ENCODE measurements at regions not wholly inside any gene's neighbourhood (a gene's known extent, or its start where the extent isn't known, plus 50 kb on each side); places are given as distances from the start of the nearest gene placed in this dataset.

DNA sequence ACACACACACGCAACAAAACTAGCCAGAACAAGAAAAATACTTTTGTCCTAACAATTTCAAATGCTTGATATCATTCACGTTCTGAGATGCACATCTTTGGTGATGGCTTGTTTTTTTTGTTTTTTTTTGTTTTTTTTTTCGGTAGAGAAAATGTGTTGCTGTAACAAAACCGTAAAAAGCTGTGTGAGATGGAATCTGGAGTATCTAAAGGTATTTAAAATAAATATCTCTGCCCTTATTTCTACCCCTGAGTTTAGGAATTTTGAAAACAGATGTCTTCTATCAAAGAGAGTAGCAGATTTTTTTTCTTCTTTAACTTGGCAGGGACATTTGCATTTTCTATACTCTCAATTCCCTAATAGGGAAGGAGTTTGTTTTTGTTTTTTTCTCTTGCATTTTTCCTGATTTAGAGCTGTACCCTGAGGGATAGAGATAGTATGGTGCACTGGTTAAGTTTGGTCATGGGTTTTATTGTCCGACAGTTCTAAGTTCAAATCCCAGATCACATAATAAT is 446.6 kb downstream of the KLF5 start:
- Mint-ChIP-seq H3K9me3 (peaks cover 0 to 7% (median 3%) of the 10 kb centered on the region in 7 donors), H3K4me1 (no peaks in the 10 kb centered on the region), H3K4me3 (no peak overlapping the region), H3K36me3 (no peaks in the 10 kb centered on the region), H3K27ac (no peak overlapping the region), H3K27me3 (ENCODE audit: low read depth in 3 of 3) (peaks cover 0 to 2% (median 0%) of the 10 kb centered on the region in 3 donors)
- Histone ChIP-seq H3K36me3 (replicated peaks in 1 of 2; ENCODE audit: control insufficient read depth in 1 of 2, insufficient read depth in 2 of 2, low read length in 2 of 2) (no peaks in the 10 kb centered on the region), H3K9me3 (replicated peaks in 1 of 2; ENCODE audit: control insufficient read depth in 1 of 2, insufficient read depth in 1 of 2, low read length in 2 of 2) (peaks cover 0 to 5% of the 10 kb centered on the region in 2 donors), H4K20me1 (ENCODE audit: insufficient read depth, low read length) (no peaks in the 10 kb centered on the region), H3K27ac (ENCODE audit: low read depth in 1 of 2, low read length in 2 of 2) (no peak overlapping the region), H3K27me3 (ENCODE audit: control insufficient read depth in 2 of 2, insufficient read depth in 2 of 2, low read length in 2 of 2) (no peaks in the 10 kb centered on the region), H2AFZ (ENCODE audit: insufficient read depth, low read depth, low read length, poor library complexity, severe bottlenecking) (no peak overlapping the region), H3K4me2 (replicated peaks; ENCODE audit: extremely low read depth, low read length, poor library complexity, severe bottlenecking) (no peak overlapping the region), H3K79me2 (ENCODE audit: insufficient read depth, low read length) (no peaks in the 10 kb centered on the region), H3K9ac (ENCODE audit: insufficient read depth, low read length, poor library complexity, severe bottlenecking) (no peak overlapping the region), H3K4me1 (ENCODE audit: control insufficient read depth in 1 of 2, insufficient read depth in 2 of 2, low read length in 2 of 2) (no peaks in the 10 kb centered on the region), H3K4me3 (replicated peaks in 1 of 3; ENCODE audit: low read depth in 2 of 3, low read length in 3 of 3) (no peak overlapping the region)
- no peak for DNase-seq
- TF ChIP-seq, protein P1, sequence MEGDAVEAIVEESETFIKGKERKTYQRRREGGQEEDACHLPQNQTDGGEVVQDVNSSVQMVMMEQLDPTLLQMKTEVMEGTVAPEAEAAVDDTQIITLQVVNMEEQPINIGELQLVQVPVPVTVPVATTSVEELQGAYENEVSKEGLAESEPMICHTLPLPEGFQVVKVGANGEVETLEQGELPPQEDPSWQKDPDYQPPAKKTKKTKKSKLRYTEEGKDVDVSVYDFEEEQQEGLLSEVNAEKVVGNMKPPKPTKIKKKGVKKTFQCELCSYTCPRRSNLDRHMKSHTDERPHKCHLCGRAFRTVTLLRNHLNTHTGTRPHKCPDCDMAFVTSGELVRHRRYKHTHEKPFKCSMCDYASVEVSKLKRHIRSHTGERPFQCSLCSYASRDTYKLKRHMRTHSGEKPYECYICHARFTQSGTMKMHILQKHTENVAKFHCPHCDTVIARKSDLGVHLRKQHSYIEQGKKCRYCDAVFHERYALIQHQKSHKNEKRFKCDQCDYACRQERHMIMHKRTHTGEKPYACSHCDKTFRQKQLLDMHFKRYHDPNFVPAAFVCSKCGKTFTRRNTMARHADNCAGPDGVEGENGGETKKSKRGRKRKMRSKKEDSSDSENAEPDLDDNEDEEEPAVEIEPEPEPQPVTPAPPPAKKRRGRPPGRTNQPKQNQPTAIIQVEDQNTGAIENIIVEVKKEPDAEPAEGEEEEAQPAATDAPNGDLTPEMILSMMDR (IDR thresholded peaks at IDR 0.05): no peak
- WGBS (ENCODE audit: insufficient coverage): no CpG with 5 or more reads among the region's 5 CpGs
- intact Hi-C loops (cut with micrococcal nuclease): no loop called here

DNA sequence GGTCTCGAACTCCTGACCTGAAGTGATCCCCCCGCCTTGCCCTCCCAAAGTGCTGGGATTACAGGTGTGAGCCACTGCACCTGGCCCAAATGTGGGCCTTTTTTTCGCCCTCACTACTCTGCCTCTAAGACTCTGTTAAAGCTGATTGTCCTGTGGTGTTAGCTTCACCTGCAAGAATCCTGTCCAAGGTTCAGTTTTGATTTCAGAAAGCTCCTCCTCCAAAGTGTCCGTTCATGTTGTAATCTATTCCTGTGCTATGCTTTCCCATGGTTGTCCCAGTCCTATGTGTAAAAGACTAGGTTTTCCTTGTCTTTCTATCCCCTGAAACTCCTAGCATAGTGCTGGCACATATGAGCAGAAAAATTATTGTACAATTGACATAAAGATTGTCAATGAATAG is 440.9 kb downstream of the KLF5 start:
- H3K27ac Mint-ChIP-seq: no peak overlapping the region
- Histone ChIP-seq H3K4me2 (replicated peaks; ENCODE audit: extremely low read depth, low read length, poor library complexity, severe bottlenecking) (no peak overlapping the region), H3K9me3 (replicated peaks in 1 of 2; ENCODE audit: control insufficient read depth in 1 of 2, insufficient read depth in 1 of 2, low read length in 2 of 2) (peaks cover 0 to 7% of the 10 kb centered on the region in 2 donors), H3K36me3 (replicated peaks in 1 of 2; ENCODE audit: control insufficient read depth in 1 of 2, insufficient read depth in 2 of 2, low read length in 2 of 2) (no peaks in the 10 kb centered on the region), H2AFZ (ENCODE audit: insufficient read depth, low read depth, low read length, poor library complexity, severe bottlenecking) (no peak overlapping the region), H3K4me1 (ENCODE audit: control insufficient read depth in 1 of 2, insufficient read depth in 2 of 2, low read length in 2 of 2) (no peaks in the 10 kb centered on the region), H4K20me1 (ENCODE audit: insufficient read depth, low read length) (no peaks in the 10 kb centered on the region), H3K27ac (ENCODE audit: low read depth in 1 of 2, low read length in 2 of 2) (no peak overlapping the region), H3K4me3 (replicated peaks in 1 of 3; ENCODE audit: low read depth in 2 of 3, low read length in 3 of 3) (no peak overlapping the region), H3K9ac (ENCODE audit: insufficient read depth, low read length, poor library complexity, severe bottlenecking) (no peak overlapping the region), H3K27me3 (ENCODE audit: control insufficient read depth in 2 of 2, insufficient read depth in 2 of 2, low read length in 2 of 2) (no peaks in the 10 kb centered on the region), H3K79me2 (ENCODE audit: insufficient read depth, low read length) (no peaks in the 10 kb centered on the region)
- H3K4me1 Mint-ChIP-seq: no peaks in the 10 kb centered on the region
- no peak for DNase-seq
- H3K27me3 Mint-ChIP-seq (ENCODE audit: low read depth in 3 of 3): no peaks in the 10 kb centered on the region
- H3K36me3 Mint-ChIP-seq: no peaks in the 10 kb centered on the region
- TF ChIP-seq, protein P1 (IDR thresholded peaks at IDR 0.05): no peak
- 96% methylated on average over 3 of the region's 4 CpGs for WGBS (ENCODE audit: insufficient coverage)
- peaks cover 0 to 11% (median 2%) of the 10 kb centered on the region in 7 donors for H3K9me3 Mint-ChIP-seq
- no peak overlapping the region for H3K4me3 Mint-ChIP-seq
- intact Hi-C loops (cut with micrococcal nuclease): no loop called here

Data from CD14-positive monocyte (primary cell).